ENCODE measurements at regions not wholly inside any gene's neighbourhood (a gene's known extent, or its start where the extent isn't known, plus 50 kb on each side); places are given as distances from the start of the nearest gene placed in this dataset.

GRCh38 chr16:79758615-79759346, 158.2 kb upstream of the MAF start:
- peak overlapping the region; percentile 25; the same call in 1 of the 2 replicates for H3K27ac ChIP-seq
- TF ChIP-seq ZFX (IDR thresholded peaks at IDR 0.05): no peak
- TF ChIP-seq CTCF (conservative IDR thresholded peaks at IDR 0.05): no peak

GRCh38 chr16:79757968-79758367, 157.4 kb upstream of the MAF start:
- no peak overlapping the region for H3K27ac ChIP-seq
- TF ChIP-seq ZFX (IDR thresholded peaks at IDR 0.05) (no peak), CTCF (conservative IDR thresholded peaks at IDR 0.05) (no peak)

DNA sequence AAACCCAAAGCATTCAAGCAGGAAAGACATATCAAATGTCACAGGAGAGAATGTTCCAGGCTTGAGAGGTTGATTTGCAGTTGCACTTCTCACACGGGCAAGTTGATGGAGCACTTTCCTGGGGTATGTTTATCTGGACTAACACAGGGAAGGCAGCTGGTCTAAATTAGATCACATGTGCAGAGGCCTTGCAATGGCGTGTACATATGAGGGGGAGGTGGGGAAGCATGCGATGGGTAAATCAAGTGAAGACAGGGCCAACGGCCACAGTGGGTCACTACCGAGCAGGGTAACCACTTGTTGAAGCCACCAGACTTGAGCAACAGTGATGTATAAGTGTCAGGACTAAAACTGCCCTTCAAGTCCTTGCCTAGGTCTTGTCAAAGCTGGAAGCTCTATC, 156.6 kb upstream of the MAF start:
- no peak for TF ChIP-seq ZFX (IDR thresholded peaks at IDR 0.05)

DNA sequence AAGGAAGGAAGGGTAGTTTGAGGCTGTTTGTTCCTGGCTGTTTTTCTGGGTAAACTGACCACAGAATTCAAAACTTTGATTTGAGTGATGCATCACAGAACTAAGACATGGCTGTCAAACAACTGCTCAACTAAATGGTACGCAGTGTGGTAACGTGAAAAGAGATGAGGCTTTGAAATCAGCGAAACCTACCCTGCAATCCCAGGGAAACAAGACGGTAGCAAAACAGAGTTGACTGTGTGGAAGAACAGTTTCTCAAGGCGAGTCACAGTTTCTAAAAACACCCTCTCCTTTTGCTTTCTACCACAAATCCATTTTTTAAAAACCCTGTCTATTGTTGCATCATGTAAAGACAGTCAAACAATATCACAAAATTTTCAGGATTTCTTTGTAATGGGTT, 156.0 kb upstream of the MAF start:
- TF ChIP-seq CTCF (conservative IDR thresholded peaks at IDR 0.05) (no peak), ZFX (IDR thresholded peaks at IDR 0.05) (no peak)

More for the DNA sequence above, 156.6 kb upstream of the MAF start:
- no peak overlapping the region for H3K27ac ChIP-seq

DNA sequence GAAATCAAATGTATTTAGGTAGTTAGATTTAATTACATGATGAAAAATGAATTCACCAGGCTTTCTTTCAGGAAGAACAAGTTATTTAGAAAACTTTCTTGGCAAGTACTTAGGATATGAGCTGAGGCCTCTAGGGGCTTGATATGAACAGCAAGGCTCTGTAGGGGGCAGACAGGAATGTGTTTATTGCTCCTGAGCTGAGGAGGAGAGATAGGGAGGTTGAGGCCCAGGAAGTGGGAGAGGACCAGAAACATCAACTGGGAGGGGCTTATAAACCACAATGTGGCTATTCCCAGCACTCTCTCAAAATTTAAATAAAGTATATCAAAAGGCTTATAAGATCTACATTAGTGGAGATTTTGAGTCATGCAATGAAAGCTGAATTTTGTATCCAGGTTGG, 154.0 kb upstream of the MAF start:
- no peak for TF ChIP-seq CTCF (conservative IDR thresholded peaks at IDR 0.05)
- no peak for TF ChIP-seq ZFX (IDR thresholded peaks at IDR 0.05)
- no peak overlapping the region for H3K27ac ChIP-seq

More for the DNA sequence above, 156.0 kb upstream of the MAF start:
- no peak overlapping the region for H3K27ac ChIP-seq

- no peak for TF ChIP-seq ZFX (IDR thresholded peaks at IDR 0.05)
- TF ChIP-seq CTCF (conservative IDR thresholded peaks at IDR 0.05): no peak
- no peak overlapping the region for H3K27ac ChIP-seq
These were observed 153.5 kb upstream of the MAF start for GRCh38 chr16:79754081-79754480.

DNA sequence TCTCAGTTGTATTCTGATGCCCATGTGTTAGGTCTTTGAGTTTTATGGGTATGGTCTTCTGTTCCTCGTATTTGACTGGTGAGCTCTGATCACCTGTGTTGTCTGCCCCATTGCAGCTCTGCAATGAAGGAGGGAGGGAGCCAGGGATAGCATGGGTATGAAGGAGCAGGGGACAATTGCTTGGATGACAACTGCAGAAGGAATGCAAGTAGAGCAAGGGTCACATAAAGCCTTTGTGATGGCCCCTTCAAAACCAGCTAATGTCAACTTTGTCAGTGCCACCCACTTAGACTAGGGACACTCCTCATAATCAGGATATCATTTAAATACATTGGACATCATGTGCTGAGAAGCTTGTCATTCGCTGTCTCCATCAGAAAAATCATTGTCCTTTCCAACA, 152.7 kb upstream of the MAF start:
- H3K27ac ChIP-seq: no peak overlapping the region
- TF ChIP-seq ZFX (IDR thresholded peaks at IDR 0.05): no peak
- no peak for TF ChIP-seq CTCF (conservative IDR thresholded peaks at IDR 0.05)

- no peak overlapping the region for H3K27ac ChIP-seq
- no peak for TF ChIP-seq CTCF (conservative IDR thresholded peaks at IDR 0.05)
These were observed 151.9 kb upstream of the MAF start for GRCh38 chr16:79752396-79752795.

Measured in C4-2B (cell line).